DMS53 (cell line): ENCODE measurements at regions not wholly inside any gene's neighbourhood (a gene's known extent, or its start where the extent isn't known, plus 50 kb on each side); places are given as distances from the start of the nearest gene placed in this dataset.
"Not testable (repeated sequence)": the region's sequence is repeated elsewhere in the genome, so short reads cannot be mapped to it uniquely, and the experiment has no call there.

Source experiments
- DNase-seq: peaks from one replicate; lab custom pipeline; 2025; lab: John Stamatoyannopoulos, UW

- DNase-seq = no peak
Measured at GRCh38 chr1:238912148-238912547, 474.2 kb upstream of the CHRM3 start.

- not testable (repeated sequence) for DNase-seq
Measured at GRCh38 chr1:238902752-238903151, 483.6 kb upstream of the CHRM3 start.

GRCh38 chr1:238900334-238900865 is 486.0 kb upstream of the CHRM3 start:
- no peak for DNase-seq

- DNase-seq = no peak
Measured at GRCh38 chr1:238898856-238899255, 487.5 kb upstream of the CHRM3 start.

- no peak for DNase-seq
Measured at GRCh38 chr1:238895911-238896310, 490.5 kb upstream of the CHRM3 start.

- DNase-seq = peak; percentile 52
Measured at GRCh38 chr1:238892612-238893011, 493.8 kb upstream of the CHRM3 start.

GRCh38 chr1:238861342-238862066 is 524.9 kb upstream of the CHRM3 start:
- DNase-seq = no peak

- no peak for DNase-seq
Measured at GRCh38 chr1:238833919-238834318, 552.4 kb upstream of the CHRM3 start.

- no peak for DNase-seq
Measured at GRCh38 chr1:238832106-238832505, 554.3 kb upstream of the CHRM3 start.

- DNase-seq = no peak
Measured at GRCh38 chr1:238830036-238830611, 556.2 kb upstream of the CHRM3 start.

GRCh38 chr1:238826891-238827290 is 559.5 kb upstream of the CHRM3 start:
- DNase-seq = no peak

- no peak for DNase-seq
Measured at GRCh38 chr1:238823416-238823815, 563.0 kb upstream of the CHRM3 start.

GRCh38 chr1:238811211-238811879 is 575.0 kb upstream of the CHRM3 start:
- no peak for DNase-seq

- DNase-seq = no peak
Measured at GRCh38 chr1:238790882-238791281, 595.5 kb upstream of the CHRM3 start.

- peak; percentile 11 for DNase-seq
Measured at GRCh38 chr1:238789916-238790667, 596.3 kb upstream of the CHRM3 start.

- DNase-seq = no peak
Measured at GRCh38 chr1:238787471-238787870, 598.9 kb upstream of the CHRM3 start.

GRCh38 chr1:238783633-238784032 is 602.7 kb upstream of the CHRM3 start:
- no peak for DNase-seq

- no peak for DNase-seq
Measured at GRCh38 chr1:238779716-238780115, 606.7 kb upstream of the CHRM3 start.

- DNase-seq = no peak
Measured at GRCh38 chr1:238778113-238778512, 608.3 kb upstream of the CHRM3 start.

- no peak for DNase-seq
Measured at GRCh38 chr1:238777551-238777950, 608.8 kb upstream of the CHRM3 start.

- DNase-seq = no peak
Measured at GRCh38 chr1:238776126-238776525, 610.2 kb upstream of the CHRM3 start.

GRCh38 chr1:238772322-238772721 is 614.0 kb upstream of the CHRM3 start:
- no peak for DNase-seq
